WI38 (cell line): ENCODE measurements at regions not wholly inside any gene's neighbourhood (a gene's known extent, or its start where the extent isn't known, plus 50 kb on each side); places are given as distances from the start of the nearest gene placed in this dataset.

ENCODE experiments used
- H3K4me3 ChIP-seq: 2 replicates; pipeline ENCODE4 v1.5.1; 2011; ENCODE audit warnings: low read depth, mild to moderate bottlenecking, control low read depth, low read length
- TF ChIP-seq, protein P1 (sequence below): IDR thresholded peaks from 2 replicates; pipeline ENCODE4 v1.5.1; 2012; ENCODE audit warnings: low read depth, mild to moderate bottlenecking, control low read depth, low read length

DNA sequence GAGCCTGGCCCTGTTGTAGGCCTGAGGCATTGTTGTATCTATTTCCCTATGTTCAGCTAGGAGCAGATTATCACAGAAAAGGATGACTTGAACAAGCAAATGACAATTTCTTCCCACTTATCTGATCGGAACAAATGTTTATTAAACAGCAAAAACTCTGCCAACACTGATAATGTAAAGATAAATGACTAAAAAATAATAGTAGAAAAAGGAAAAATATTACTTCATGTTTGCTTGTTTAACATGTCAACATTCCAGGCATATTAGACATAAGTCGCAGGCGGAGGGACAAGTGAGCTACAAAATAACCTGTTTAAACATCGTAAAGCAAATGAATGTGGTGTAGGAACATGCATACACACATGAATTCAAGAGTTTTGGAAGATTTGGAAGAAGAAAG is 257.9 kb downstream of the TMX3 start:
- H3K4me3 ChIP-seq, result no peak overlapping the region
- TF ChIP-seq, protein P1, sequence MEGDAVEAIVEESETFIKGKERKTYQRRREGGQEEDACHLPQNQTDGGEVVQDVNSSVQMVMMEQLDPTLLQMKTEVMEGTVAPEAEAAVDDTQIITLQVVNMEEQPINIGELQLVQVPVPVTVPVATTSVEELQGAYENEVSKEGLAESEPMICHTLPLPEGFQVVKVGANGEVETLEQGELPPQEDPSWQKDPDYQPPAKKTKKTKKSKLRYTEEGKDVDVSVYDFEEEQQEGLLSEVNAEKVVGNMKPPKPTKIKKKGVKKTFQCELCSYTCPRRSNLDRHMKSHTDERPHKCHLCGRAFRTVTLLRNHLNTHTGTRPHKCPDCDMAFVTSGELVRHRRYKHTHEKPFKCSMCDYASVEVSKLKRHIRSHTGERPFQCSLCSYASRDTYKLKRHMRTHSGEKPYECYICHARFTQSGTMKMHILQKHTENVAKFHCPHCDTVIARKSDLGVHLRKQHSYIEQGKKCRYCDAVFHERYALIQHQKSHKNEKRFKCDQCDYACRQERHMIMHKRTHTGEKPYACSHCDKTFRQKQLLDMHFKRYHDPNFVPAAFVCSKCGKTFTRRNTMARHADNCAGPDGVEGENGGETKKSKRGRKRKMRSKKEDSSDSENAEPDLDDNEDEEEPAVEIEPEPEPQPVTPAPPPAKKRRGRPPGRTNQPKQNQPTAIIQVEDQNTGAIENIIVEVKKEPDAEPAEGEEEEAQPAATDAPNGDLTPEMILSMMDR, result no peak

DNA sequence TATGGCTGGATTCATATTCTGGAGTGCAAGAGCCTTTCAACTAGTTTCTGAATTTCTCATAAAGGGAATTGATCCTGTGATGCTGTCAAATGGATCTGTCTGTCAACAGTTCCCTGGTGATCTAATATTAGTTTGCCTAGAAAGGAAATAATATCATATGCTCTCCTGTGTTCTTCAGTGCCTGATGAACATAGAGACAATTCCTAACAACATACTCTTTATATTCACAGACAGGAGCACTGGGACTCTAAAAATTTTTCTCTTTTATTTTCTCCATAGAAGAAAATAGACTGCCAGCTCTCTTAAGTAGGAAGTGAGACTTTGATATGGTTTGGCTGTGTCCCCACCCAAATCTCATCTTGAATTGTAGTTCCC is 259.7 kb downstream of the TMX3 start:
- H3K4me3 ChIP-seq, result no peak overlapping the region
- TF ChIP-seq, protein P1, result no peak

DNA sequence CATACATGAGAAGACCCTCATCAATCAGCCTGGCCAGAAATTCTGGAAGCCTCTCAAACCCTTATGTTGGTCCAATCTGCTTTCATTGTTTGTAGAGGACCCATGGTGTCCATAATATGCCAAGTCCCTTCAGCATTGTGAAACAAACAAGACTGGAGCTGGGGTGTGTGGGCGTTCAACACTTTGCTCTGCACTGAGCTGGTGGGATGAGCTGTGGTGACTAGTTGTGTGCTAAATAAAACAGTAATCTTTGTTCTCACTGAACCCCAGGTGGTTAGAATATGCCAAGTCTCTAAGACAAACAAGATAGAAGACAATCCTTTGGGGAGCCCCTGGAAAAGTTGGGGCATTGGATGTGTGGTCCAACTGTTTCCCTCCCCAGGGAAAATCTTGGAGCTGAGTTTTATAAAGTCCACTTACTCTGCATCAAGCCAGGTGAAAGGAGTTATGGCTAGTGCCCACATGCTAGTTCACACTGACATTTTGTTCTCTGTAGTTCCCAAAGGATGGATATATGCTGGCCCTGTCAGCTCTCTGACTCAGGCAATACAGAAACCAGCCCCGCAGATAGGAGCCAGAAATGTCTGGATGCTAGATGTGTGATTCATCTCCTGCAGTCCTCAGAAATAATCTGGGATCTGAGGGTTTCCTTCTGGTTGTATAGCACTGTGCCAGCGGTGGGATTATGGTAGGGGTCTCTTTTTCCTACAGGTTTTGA is 260.2 kb downstream of the TMX3 start:
- TF ChIP-seq, protein P1, result no peak
- no peak overlapping the region for H3K4me3 ChIP-seq

DNA sequence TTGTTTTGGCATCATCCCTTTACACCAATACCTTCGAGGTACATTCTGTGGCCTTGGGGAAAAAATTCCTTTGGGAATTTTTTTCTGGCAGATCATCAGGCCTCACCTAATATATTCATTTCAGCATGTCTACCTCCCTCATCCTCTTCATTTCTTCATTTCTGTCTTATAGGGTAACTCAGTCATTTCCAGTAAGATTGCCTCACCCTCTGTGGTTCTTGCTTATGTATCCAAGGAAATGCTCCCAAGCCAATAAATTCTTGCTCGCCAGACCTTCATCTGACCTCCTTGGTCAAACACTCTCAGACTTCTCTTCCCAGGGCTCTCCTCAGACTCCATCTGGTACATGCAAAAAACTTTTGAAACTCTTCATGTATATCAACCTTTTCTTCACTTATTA is 265.6 kb downstream of the TMX3 start:
- TF ChIP-seq, protein P1, result no peak
- no peak overlapping the region for H3K4me3 ChIP-seq

DNA sequence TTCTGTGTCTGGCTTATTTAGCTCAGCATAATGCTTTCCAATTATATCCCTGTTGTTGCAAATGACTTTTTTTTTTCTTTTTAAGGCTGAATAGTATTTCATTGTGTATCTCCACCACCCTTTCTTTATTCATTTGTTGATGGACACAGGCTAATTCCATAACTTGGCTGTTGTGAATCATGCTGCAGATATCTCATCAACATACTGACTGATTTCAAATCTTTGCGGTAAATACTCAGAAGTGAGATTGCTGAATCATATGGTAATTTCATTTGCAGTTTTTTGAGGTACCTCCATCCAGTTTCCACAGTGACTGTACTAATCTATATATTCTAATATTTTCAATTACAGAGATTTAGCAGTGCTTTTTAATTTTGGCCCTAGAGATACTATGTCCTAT is 266.2 kb downstream of the TMX3 start:
- TF ChIP-seq, protein P1, result no peak
- H3K4me3 ChIP-seq, result no peak overlapping the region

DNA sequence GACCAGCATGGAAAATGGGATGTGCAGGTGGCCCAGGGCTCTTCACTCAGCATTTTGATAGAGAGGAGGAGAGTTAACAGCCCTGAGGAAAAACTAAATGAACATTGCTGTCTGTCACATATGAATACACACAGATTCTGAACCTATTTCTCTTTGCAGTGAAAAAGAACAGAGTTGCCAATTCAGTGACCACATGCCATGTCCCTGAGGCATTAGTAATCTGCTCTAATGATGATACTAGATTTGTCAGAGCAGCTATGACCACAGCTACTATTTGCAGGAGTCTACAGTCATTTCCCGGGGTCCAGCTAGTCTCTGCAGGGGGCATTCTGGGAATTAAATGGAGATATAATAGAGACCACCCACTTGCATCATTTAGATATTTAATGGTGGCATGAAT is 267.6 kb downstream of the TMX3 start:
- no peak overlapping the region for H3K4me3 ChIP-seq
- TF ChIP-seq, protein P1, result no peak

DNA sequence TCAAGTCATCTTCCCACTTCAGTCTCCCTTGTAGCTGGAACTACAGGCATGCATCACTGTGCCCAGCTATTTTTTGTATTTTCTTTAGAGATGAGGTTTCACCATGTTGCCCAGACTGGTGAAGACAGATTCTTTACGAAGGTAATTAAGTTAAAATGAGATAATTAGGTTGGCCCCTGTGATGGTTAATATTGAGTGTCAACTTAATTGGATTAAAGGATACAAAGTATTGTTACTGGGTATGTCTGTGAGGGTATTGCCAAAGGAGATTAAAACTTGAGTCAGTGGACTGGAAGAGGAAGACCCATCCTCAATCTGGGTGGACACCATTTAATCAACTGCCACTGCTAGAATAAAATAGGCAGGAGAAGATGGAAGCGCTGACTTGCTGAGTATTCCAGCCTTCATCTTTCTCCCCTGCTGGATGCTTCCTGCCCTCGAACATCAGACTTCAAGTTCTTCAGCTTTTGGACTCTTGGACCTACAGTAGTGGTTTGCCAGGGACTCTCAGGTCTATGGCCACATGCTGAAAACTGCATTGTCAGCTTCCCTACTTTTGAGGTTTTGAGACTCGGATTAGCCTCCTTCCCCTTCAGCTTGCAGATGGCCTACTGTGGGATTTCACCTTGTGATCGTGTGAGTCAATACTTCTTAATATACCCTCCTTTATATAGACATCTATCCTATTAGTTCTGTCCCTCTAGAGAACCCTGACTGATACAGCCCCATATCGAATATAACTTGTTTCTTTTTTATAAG is 269.1 kb downstream of the TMX3 start:
- no peak overlapping the region for H3K4me3 ChIP-seq

More for the DNA sequence above, 269.1 kb downstream of the TMX3 start:
- TF ChIP-seq, protein P1, result no peak
